HG02623 (cell line): ENCODE measurements at regions not wholly inside any gene's neighbourhood (a gene's known extent, or its start where the extent isn't known, plus 50 kb on each side); places are given as distances from the start of the nearest gene placed in this dataset.
A peak's percentile ranks its signal among the peaks of the same experiment; 100 is the strongest.

Experiments
- ATAC-seq: cut with Tn5 transposase; IDR thresholded peaks from one replicate; pipeline ENCODE4 v1.9.1; 2021; ENCODE audit warnings: moderate library complexity; ENCODE audit not compliant: unreplicated experiment

GRCh38 chr21:24290151-24290833, 1317.0 kb downstream of the MRPL39 start:
- no peak for ATAC-seq

DNA sequence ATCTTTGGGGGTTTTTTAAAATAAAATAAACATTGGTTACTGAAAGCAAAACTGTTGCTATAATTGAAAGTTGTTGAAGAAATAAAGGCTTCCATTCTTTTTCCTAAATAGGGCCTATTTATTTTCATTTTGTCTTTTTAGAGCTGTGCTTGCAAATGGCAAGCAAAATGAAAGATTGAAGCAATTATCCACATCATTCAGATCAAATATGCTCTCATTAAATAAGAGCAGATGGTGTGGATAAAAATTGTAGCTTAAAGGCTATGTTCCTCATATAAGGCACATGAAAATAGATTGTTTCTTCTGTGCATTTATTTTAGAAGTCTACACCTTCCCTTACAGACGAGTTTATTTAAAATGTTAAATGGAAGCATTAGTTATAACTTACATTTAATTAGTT, 1317.7 kb downstream of the MRPL39 start:
- ATAC-seq: no peak

- no peak for ATAC-seq
Observed at GRCh38 chr21:24280596-24280995, 1326.7 kb downstream of the MRPL39 start.

- ATAC-seq: no peak
Observed at GRCh38 chr21:24278711-24279110, 1328.6 kb downstream of the MRPL39 start.

DNA sequence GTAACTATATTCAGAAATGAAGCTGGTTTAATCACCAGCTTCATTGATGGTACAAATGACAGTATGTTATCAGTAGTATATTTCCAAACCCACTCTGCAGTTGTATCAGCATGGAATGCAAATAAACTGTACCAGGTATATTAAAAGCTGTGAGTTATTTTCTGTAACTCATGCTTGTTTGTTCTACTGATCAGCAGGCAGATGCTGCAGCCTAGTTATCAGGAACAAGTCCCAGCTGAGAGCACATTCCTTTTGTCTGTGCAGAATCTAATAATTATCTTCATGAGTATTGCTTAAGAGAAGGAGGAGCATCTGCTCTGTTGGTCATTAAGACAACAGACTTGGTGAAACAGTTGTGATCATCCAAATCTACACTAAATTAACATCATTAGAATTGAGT, 1331.1 kb downstream of the MRPL39 start:
- ATAC-seq: no peak

GRCh38 chr21:24275616-24276015, 1331.7 kb downstream of the MRPL39 start:
- no peak for ATAC-seq

GRCh38 chr21:24272521-24272938, 1334.8 kb downstream of the MRPL39 start:
- no peak for ATAC-seq

DNA sequence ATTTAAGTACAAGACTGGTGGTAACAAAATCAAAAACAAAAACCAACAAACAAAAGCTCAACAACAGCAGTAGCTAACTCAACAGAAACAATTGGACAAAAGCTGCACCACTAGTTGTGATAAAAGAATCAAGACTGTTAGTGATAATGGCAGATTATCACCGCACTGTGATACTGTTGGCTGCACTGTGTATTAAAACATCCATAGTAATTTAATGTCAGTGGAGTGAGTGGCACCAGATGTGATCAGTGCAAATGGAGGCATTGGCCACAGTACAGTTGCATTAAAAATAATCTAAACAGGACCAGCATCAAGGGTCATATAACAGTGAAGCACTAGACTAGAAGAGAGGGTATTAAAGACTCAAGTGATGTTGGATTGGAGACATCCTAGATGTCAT, 1341.3 kb downstream of the MRPL39 start:
- ATAC-seq: no peak

DNA sequence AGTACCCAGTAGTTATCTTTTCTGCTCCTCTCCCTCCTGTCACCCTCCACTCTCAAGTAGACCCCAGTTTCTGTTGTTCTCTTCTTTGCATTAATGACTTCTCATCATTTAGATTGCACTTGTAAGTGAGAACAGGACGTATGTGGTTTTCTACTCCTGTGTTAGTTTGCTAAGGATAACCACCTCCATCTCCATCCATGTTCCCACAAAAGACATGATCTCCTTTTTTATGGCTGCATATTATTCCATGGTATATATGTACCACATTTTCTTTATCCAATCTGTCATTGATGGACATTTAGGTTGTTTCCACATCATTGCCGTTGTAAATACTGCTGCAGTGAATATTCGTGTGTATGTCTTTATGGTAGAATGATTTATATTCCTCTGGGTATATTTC, 1346.5 kb downstream of the MRPL39 start:
- no peak for ATAC-seq

DNA sequence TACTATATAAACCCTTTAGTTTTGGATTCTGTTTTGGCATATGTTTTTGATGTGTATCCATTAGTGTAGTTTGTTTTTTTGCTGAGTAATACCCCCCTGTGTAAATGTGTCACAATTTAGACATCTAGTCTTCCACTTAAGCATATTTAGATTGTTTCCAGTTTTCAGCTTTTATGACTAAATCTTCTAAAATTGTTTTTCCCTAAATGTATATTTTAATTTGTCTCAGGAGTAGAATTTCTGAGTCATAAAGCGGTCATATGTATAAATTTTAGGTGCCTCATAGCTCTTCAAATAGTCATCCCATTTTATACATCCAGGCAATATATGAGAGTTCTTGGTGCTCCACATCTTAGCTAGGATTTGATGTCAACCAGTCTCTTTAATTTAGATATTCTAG, 1348.0 kb downstream of the MRPL39 start:
- ATAC-seq: no peak

GRCh38 chr21:24255591-24255990, 1351.7 kb downstream of the MRPL39 start:
- ATAC-seq: no peak

GRCh38 chr21:24225431-24225830, 1381.8 kb downstream of the MRPL39 start:
- no peak for ATAC-seq

DNA sequence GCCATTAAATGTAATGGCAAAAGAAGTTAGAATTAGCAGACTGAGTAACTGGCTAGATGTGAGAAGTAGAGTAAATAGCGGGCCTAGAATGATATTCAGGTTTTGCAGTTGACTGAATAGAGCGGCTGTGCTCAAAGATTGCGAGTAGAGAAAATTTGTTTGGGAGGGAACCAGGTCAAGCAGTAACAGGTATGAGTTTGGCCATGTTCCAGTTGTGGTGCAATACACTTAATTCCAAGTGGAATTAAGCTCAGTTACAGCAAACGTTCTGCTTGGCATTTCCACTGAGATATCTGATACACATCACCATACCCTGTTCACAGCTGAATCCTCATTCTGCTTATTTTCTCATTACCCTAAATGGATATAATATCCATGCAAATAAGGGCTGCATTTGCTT, 1382.9 kb downstream of the MRPL39 start:
- no peak for ATAC-seq

DNA sequence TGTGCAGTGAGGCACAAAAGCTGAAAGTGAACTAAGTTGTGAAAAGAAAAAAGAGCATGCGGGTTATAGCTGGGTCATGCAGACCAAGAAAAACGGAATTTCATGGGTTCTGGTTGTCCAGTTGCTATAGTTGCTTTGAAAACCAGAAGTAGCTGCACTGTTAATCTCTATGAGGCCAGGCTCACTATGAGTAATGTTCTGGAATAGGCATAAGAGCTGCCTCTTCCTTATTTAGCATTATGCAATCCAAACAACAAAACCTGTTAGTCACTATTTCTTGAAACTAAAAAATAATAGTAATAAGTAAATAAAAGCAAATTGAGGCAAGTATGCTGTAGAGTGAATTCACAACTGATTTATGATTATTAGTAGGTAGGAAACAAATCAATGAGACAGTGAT, 1383.7 kb downstream of the MRPL39 start:
- ATAC-seq: no peak

GRCh38 chr21:24222676-24223075, 1384.6 kb downstream of the MRPL39 start:
- ATAC-seq: no peak

- ATAC-seq: no peak
Observed at GRCh38 chr21:24220446-24220845, 1386.8 kb downstream of the MRPL39 start.

GRCh38 chr21:24217151-24217550, 1390.1 kb downstream of the MRPL39 start:
- ATAC-seq: no peak

GRCh38 chr21:24210130-24210529, 1397.2 kb downstream of the MRPL39 start:
- no peak for ATAC-seq

GRCh38 chr21:24208562-24209260, 1398.6 kb downstream of the MRPL39 start:
- no peak for ATAC-seq

DNA sequence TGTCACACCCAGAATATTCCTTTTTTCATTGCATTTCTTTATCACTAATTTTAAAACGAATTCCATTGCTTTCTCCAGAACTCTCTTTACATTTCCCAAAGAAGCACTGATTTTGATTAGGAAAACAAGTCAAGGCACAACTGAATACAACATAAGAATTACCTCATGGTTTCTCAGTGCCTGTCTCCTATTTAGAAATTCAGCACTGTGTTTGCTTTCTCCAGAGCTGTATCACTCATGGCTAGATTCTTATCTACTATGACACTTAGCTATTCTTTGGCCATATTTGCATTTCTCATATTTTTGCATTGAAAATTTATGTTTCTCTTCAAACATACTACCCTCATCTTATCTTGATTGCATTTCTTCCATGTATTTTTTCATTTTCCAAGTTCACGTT, 1402.0 kb downstream of the MRPL39 start:
- ATAC-seq: no peak

DNA sequence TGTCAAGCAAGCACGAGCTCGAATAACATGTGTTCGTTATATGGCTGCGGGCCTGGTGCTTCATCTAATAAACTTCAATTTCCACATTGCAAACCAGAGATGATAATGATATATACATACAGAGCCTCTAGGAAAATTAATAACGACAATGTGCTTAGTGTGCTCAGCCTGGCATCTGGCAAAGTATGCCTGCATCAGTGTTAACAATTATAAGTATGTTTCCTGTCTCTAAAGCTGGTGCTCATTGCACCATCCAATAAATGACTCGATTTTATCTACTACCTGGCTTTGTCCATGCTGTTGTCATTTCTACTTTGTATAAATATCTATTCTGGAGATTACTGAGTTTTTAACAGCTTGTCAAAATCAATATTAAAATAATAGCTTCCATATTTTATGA, 1402.6 kb downstream of the MRPL39 start:
- no peak for ATAC-seq

GRCh38 chr21:24200052-24200451, 1407.2 kb downstream of the MRPL39 start:
- ATAC-seq: peak; percentile 41

GRCh38 chr21:24197923-24198322, 1409.4 kb downstream of the MRPL39 start:
- ATAC-seq: no peak
